22Rv1 (cell line): ENCODE measurements at regions not wholly inside any gene's neighbourhood (a gene's known extent, or its start where the extent isn't known, plus 50 kb on each side); places are given as distances from the start of the nearest gene placed in this dataset.

Experiments
- H3K27ac ChIP-seq: fragments of 450-650 bp; 2 replicates; pipeline ENCODE4 v1.5.1; 2017
- CTCF ChIP-seq: fragments of 450-650 bp; IDR thresholded peaks from 2 replicates; pipeline ENCODE4 v1.5.1; 2017; ENCODE audit warnings: mild to moderate bottlenecking
- ZFX ChIP-seq: fragments of 450-650 bp; IDR thresholded peaks from 2 replicates; pipeline ENCODE4 v1.6.1; 2017; ENCODE audit warnings: antibody characterized with exemption, borderline replicate concordance

GRCh38 chr6:4586469-4586859 is 189.7 kb upstream of the CDYL start:
- TF ChIP-seq CTCF (no peak), ZFX (no peak)
- no peak overlapping the region for H3K27ac ChIP-seq

DNA sequence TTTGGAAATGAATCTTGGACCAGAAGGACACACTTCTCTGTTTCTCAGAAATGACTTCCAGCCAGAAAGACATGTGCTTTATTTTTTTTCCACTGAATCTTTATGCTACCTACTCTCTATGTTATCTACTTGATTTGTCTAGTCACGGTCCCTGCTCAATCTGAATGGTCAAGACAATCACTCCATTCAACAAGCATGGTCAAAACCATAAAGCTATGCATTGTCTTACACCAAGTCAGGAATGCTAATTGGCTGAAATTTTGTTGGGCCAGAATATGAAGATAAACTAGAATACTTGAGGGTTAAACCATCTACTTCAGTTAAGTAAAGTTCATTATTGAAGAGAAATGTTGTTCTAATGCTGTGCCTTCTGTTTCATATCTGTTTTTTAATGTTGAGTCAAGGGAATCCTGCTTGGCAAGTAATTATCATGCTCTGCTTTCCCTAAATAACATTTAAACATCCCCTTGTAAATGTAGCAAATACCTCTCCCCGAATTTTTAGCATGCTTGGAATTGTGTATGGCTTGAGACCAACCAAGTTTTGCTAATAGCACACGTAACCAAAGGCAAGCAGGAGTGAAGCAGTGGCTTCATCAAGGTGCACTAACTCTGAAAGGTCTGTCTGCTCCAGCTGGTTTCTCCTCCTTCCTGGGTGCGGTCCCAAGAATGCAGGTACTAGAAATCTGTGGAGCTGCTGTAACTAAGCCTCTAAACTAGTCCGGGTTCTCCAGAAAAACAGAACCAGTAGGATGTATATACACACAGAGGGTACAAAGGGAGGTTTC is 190.3 kb upstream of the CDYL start:
- TF ChIP-seq ZFX (no peak), CTCF (no peak)
- no peak overlapping the region for H3K27ac ChIP-seq

- TF ChIP-seq ZFX: no peak
- TF ChIP-seq CTCF: no peak
- no peak overlapping the region for H3K27ac ChIP-seq
These were observed 191.4 kb upstream of the CDYL start for GRCh38 chr6:4584801-4585200.

DNA sequence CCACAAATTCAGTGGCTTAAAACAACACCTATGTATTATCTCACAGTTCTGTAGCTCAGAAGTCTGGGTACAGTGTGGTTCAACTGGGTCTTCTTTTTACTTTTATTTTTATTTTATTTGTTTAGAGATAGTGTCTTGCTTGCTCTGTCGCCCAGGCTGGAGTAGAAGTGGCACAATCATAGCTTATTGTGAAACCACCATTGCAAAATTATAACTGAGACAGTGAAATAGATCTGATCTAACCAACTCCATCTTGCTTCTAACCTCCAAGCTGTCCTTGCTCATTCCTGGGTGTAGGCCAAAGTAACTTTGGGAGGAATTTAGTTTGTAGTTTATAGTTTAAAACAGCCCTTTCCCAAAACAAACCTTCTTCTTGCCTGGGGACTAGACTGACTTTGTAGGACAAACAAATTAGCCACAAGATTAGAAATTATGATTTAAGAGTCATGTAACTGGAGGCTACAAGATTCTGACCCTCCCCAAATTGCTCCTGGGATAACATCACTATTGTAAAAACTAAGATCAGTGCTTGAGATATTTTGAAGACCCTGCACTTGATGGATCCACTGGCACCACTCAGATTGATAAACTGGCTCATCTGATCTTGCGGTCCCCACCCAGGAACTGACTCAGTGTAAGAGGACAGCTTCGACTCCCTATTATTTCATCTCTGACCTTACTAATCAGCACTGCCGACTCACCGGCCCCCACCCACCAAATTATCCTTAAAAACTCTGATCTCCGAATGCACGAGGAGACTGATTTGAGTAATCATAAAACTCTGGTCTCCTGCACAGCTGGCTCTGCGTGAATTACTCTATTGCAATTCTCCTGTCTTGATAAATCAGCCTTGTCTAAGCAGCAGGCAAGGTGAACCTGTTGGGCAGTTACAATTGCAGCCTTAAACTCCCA is 193.4 kb upstream of the CDYL start:
- no peak for TF ChIP-seq CTCF
- no peak for TF ChIP-seq ZFX
- H3K27ac ChIP-seq: no peak overlapping the region

DNA sequence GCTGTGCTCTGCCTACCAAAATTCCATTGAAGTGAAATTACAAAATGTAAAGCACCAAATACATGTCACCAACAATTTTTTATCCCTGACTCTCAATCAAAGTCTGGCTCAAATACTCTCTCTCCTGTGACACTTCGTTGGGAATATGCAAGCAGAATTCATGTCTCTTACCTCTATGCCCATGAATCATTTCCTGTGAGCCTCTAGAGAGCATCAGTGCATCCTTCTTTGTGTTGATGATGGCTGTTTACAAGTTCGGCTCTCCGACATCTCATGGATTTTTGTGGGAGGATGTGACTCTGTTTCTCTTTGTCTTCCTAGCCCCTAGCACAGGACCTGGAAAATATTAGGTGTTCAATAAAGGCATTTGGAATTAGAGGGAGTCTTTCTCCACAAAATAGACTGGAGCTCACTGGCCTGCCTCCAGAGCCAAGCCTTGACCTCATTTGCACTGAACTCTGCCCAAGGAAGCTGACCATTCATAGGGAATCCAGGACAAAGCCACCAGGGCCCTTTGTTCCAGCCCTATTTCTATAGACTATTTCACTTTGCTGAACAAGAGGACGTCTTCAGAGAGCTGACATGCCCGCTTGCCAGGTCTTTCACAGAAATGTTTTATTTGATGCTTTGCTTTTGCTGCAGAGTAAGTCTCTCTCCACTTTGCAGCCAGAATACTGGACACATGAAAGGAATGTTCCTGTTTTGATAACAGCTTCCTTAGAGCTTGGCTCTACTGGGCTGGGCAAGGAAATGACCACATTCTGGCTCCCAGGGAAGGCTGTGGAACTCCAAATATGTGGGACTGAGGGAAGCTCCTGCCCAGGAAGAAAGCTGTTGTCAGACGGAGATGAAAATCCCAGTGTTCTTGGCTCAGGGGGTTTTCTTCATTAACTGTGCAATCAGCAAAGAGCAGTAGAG is 194.5 kb upstream of the CDYL start:
- H3K27ac ChIP-seq: no peak overlapping the region
- TF ChIP-seq CTCF: no peak
- no peak for TF ChIP-seq ZFX

GRCh38 chr6:4580361-4580760 is 195.8 kb upstream of the CDYL start:
- TF ChIP-seq CTCF (no peak), ZFX (no peak)
- H3K27ac ChIP-seq: no peak overlapping the region
